ENCODE measurements at regions not wholly inside any gene's neighbourhood (a gene's known extent, or its start where the extent isn't known, plus 50 kb on each side); places are given as distances from the start of the nearest gene placed in this dataset.
"Not testable (repeated sequence)": the region's sequence is repeated elsewhere in the genome, so short reads cannot be mapped to it uniquely, and the experiment has no call there.

- no peaks in the 10 kb centered on the region for H3K27me3 Mint-ChIP-seq (ENCODE audit: low read depth)
Observed at GRCh38 chr15:59791079-59791478, 102.0 kb upstream of the BNIP2 start.

GRCh38 chr15:59786466-59786865 lies 97.3 kb upstream of the BNIP2 start:
- ATAC-seq; POLR2A ChIA-PET; DNase-seq (ENCODE audit: low spot score); H3K4me3 Mint-ChIP-seq; H3K27me3 Mint-ChIP-seq (ENCODE audit: low read depth); CTCF ChIA-PET; H3K36me3 Mint-ChIP-seq; H3K27ac Mint-ChIP-seq: not testable (repeated sequence)
- H3K4me1 Mint-ChIP-seq = peaks cover 11% of the 10 kb centered on the region
- H3K9me3 Mint-ChIP-seq = peaks cover 10% of the 10 kb centered on the region

More at GRCh38 chr15:59791079-59791478, 102.0 kb upstream of the BNIP2 start:
- Mint-ChIP-seq H3K4me3 (no peak overlapping the region), H3K4me1 (peaks cover 15% of the 10 kb centered on the region), H3K9me3 (peaks cover 5% of the 10 kb centered on the region), H3K36me3 (no peaks in the 10 kb centered on the region), H3K27ac (no peak overlapping the region)
- DNase-seq (ENCODE audit: low spot score) (no peak), ATAC-seq (no peak)
- CTCF ChIA-PET = interaction anchor here (0.6 to 1.5 kb wide), 2 partner anchors 63 to 203 kb away, joined by 3 read pairs; no protein-coding TSS in a partner anchor
- POLR2A ChIA-PET = interaction anchor here (0.5 kb wide), 1 partner anchor 256 kb away, joined by 4 read pairs; no protein-coding TSS in a partner anchor
- TF ChIP-seq E2F1 (CRISPR knock-in tag; IDR thresholded peaks at IDR 0.05) (no peak), ZNF281 (CRISPR knock-in tag; IDR thresholded peaks at IDR 0.05) (no peak), HMGA2 (CRISPR knock-in tag; IDR thresholded peaks at IDR 0.05) (no peak), ZNF396 (CRISPR knock-in tag; IDR thresholded peaks at IDR 0.05; ENCODE audit: borderline replicate concordance) (no peak)

- H3K27ac Mint-ChIP-seq; POLR2A ChIA-PET; H3K4me3 Mint-ChIP-seq; ATAC-seq; H3K27me3 Mint-ChIP-seq (ENCODE audit: low read depth); DNase-seq (ENCODE audit: low spot score); CTCF ChIA-PET; H3K36me3 Mint-ChIP-seq: not testable (repeated sequence)
- Mint-ChIP-seq H3K4me1 (peaks cover 11% of the 10 kb centered on the region), H3K9me3 (peaks cover 10% of the 10 kb centered on the region)
Observed at GRCh38 chr15:59785981-59786380, 96.9 kb upstream of the BNIP2 start.

- not testable (repeated sequence) for ATAC-seq; H3K9me3 Mint-ChIP-seq; H3K4me3 Mint-ChIP-seq; H3K27ac Mint-ChIP-seq; DNase-seq (ENCODE audit: low spot score); H3K36me3 Mint-ChIP-seq; H3K27me3 Mint-ChIP-seq (ENCODE audit: low read depth)
- POLR2A ChIA-PET = interaction anchor here (0.7 kb wide), 1 partner anchor 180 kb away, joined by 6 read pairs; no protein-coding TSS in a partner anchor
- H3K4me1 Mint-ChIP-seq = peaks cover 11% of the 10 kb centered on the region
- CTCF ChIA-PET = interaction anchor here (0.6 kb wide), 1 partner anchor 449 kb away, joined by 6 read pairs; no protein-coding TSS in a partner anchor
Observed at GRCh38 chr15:59783774-59784520, 94.8 kb upstream of the BNIP2 start.

- H3K36me3 Mint-ChIP-seq = no peaks in the 10 kb centered on the region
- no peak overlapping the region for H3K27ac Mint-ChIP-seq
- 0 out of 2 replicates have a peak, but pooled peaks cover 5% of the 10 kb centered on the region for H3K9me3 Mint-ChIP-seq
- no peak for ATAC-seq
- CTCF ChIA-PET = no interaction called here
- POLR2A ChIA-PET = no interaction called here
- no peaks in the 10 kb centered on the region for H3K4me1 Mint-ChIP-seq
- no peak for DNase-seq (ENCODE audit: low spot score)
- peaks cover 3% of the 10 kb centered on the region; the same call in 1 of the 2 replicates for H3K27me3 Mint-ChIP-seq (ENCODE audit: low read depth)
- H3K4me3 Mint-ChIP-seq = no peak overlapping the region
- TF ChIP-seq JUN (CRISPR knock-in tag; IDR thresholded peaks at IDR 0.05) (no peak), MYBL2 (CRISPR knock-in tag; IDR thresholded peaks at IDR 0.05) (no peak), AR (CRISPR knock-in tag; IDR thresholded peaks at IDR 0.05) (no peak), ZNF396 (CRISPR knock-in tag; IDR thresholded peaks at IDR 0.05; ENCODE audit: borderline replicate concordance) (no peak), FOXK1 (CRISPR knock-in tag; IDR thresholded peaks at IDR 0.05) (no peak), PRDM15 (CRISPR knock-in tag; IDR thresholded peaks at IDR 0.05) (no peak), ZNF219 (CRISPR knock-in tag; IDR thresholded peaks at IDR 0.05; ENCODE audit: borderline replicate concordance) (no peak), EMX1 (CRISPR knock-in tag; IDR thresholded peaks at IDR 0.05) (no peak), ZNF263 (CRISPR knock-in tag; IDR thresholded peaks at IDR 0.05; ENCODE audit: low read depth) (no peak), USF2 (CRISPR knock-in tag; IDR thresholded peaks at IDR 0.05) (no peak)
Observed at GRCh38 chr15:59779110-59779509, 90.0 kb upstream of the BNIP2 start.

Data from WTC11 (cell line).